ENCODE measurements at regions not wholly inside any gene's neighbourhood (a gene's known extent, or its start where the extent isn't known, plus 50 kb on each side); places are given as distances from the start of the nearest gene placed in this dataset.

GRCh38 chr6:84278321-84278998 lies 51.0 kb upstream of the CEP162 start (continued):
- TF ChIP-seq ZNF639 (tag by site-specific recombination; IDR thresholded peaks at IDR 0.05) (no peak), EGR2 (tag by site-specific recombination; IDR thresholded peaks at IDR 0.05; ENCODE audit: low read depth) (no peak), ZNF175 (tag by site-specific recombination; IDR thresholded peaks at IDR 0.05) (no peak), GLIS1 (tag by site-specific recombination; IDR thresholded peaks at IDR 0.05) (no peak), CTCF (tag by site-specific recombination; IDR thresholded peaks at IDR 0.05) (no peak), ZNF785 (tag by site-specific recombination; IDR thresholded peaks at IDR 0.05) (no peak), SP2 (tag by site-specific recombination; IDR thresholded peaks at IDR 0.05) (no peak), ZNF623 (tag by site-specific recombination; IDR thresholded peaks at IDR 0.05) (no peak)

Data from HEK293 (cell line).